Body of pancreas (tissue), 4 donors: ENCODE measurements at regions not wholly inside any gene's neighbourhood (a gene's known extent, or its start where the extent isn't known, plus 50 kb on each side); places are given as distances from the start of the nearest gene placed in this dataset. TPM values are rescaled to one million over a fixed set of nuclear protein-coding genes. Genes with fewer than 3 reads are reported as not detected.
A peak's percentile ranks its signal among the peaks of the same experiment; 100 is the strongest.
"Not testable (repeated sequence)": the region's sequence is repeated elsewhere in the genome, so short reads cannot be mapped to it uniquely, and the experiment has no call there.

Source experiments
- ATAC-seq: fragments of 150-250 bp; one replicate; pipeline ENCODE4 v1.9.1; 2016
- DNase-seq, 4 donors: peaks; one replicate each; pipeline ENCODE4 v3.0.0-alpha.2; 2019
- H3K27ac ChIP-seq, 4 donors: fragments of 200-600 bp; sonication (generic); 1 replicate in 3 of 4; 2 replicates in 1 of 4; pipeline versions ENCODE4 v1.5.1 to v1.6.1; 2016 to 2019; ENCODE audit warnings: mild to moderate bottlenecking in 1 of 4, mixed read lengths in 1 of 4, moderate library complexity in 1 of 4
- H3K27me3 ChIP-seq, 2 donors: fragments of 200-600 bp; sonication (generic); one replicate each; pipeline ENCODE4 v1.6.0; 2016; ENCODE audit warnings: mild to moderate bottlenecking in 1 of 2
- H3K36me3 ChIP-seq, 2 donors: fragments of 200-600 bp; sonication (generic); replicated peaks in 1 of 2; 2 replicates each; pipeline ENCODE4 v1.5.1; 2016; ENCODE audit warnings: low read depth in 2 of 2; ENCODE audit not compliant: insufficient read depth in 1 of 2
- H3K4me1 ChIP-seq: fragments of 200-600 bp; sonication (generic); one replicate; pipeline ENCODE4 v1.6.0; 2016
- H3K4me3 ChIP-seq, 2 donors: fragments of 200-600 bp; sonication (generic); 1 replicate in 1 of 2; 2 replicates in 1 of 2; pipeline ENCODE4 v1.5.1; 2016 to 2019
- H3K9me3 ChIP-seq, 3 donors: fragments of 200-600 bp; sonication (generic); 1 replicate in 2 of 3; 2 replicates in 1 of 3; pipeline ENCODE4 v1.5.1; 2016
- WGBS, 2 donors: methylation state at CpG; one replicate each; pipeline ENCODE4 v1.1.5; 2017; 5-methylcytosine and 5-hydroxymethylcytosine counted together
- intact Hi-C: fragments of 100-400 bp; cut with DNase I; formaldehyde crosslinking; loops from one replicate; pipeline ENCODE4 v1.15.1; 2023
- small RNA-seq: library from RNA; depleted of rRNA; stranded (forward); fragments of <200 nt; gene quantifications from one replicate; pipeline ENCODE3, GENCODE V24; 2016

DNA sequence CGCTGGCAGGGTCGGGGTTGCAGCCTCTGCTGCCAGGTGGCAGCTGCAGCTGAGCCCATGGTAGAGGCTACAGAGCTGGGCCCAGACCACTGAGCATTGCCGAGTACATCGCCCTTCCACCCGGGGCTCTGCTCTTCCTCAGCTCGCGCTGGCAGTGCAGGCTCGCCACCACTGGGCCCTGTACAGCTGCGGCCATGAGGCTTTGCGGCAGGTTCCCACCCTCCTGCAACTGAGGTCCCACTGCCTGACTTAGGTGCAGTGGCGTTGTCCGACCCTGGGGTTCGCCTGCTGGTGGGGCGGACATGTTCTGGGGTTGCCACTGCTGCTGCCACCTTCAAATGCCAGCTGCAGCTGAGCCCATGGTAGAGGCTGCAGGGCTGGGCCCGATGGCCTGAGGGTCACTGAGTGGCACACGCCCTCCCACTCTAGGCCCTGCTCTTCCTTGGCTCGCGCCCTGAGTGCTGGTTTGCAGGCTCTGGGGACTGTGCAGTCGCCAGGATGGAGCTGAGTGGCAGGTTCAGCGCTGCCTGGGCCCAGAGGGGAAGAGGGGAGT, 359.8 kb downstream of the FOXD4L6 start:
- WGBS, 2 donors = 75% methylated on average over 7 of the region's 20 CpGs; no CpG with 5 or more reads in 1 of the 2 donors
- ATAC-seq, H3K27me3 ChIP-seq, H3K9me3 ChIP-seq, intact Hi-C loops, H3K4me3 ChIP-seq, H3K36me3 ChIP-seq, H3K4me1 ChIP-seq, DNase-seq, H3K27ac ChIP-seq: not testable (repeated sequence)

DNA sequence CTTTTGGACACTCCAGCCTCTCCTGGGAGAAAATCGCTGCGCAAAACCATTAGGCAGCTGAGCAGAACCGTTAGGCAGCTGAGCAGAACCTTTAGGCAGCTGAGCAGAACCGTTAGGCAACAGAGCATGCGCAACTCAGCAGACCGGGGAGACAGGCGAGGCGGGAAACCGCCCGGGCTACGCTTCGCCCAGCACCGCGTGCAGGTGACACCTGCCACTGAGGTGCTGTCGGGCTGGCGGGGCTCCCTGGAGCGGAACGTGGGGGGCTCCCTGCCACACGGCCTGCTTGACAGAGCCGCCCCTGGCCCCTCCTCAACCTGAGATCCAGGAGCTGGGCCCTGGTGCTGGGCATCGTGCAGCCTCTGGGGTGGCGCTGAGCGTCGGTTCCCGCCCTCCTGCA, 360.3 kb downstream of the FOXD4L6 start:
- H3K36me3 ChIP-seq, H3K4me3 ChIP-seq, DNase-seq, ATAC-seq, H3K27ac ChIP-seq, H3K27me3 ChIP-seq, H3K9me3 ChIP-seq, intact Hi-C loops, H3K4me1 ChIP-seq: not testable (repeated sequence)
- WGBS, 2 donors = 76% methylated on average over 5 of the region's 25 CpGs; no CpG with 5 or more reads in 1 of the 2 donors

DNA sequence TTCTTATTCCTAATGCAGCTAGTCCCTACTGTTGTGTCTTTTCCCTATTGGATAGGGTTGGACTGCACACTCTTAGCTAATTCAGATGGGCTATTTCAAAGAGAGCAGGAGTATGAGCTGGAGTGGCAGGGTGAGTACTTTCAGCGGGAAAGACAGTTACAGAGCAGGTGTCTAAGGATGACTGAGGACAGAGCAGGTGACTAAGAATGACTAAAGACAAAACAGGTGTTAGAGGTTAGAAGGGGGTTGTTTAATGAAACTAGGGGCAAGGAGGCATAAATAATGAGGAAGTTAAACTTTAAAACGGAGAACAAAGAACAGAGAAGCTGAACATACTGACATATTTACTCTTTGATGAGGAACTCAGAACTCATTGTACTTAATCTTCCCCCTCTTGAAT, 373.5 kb downstream of the FOXD4L6 start:
- H3K9me3 ChIP-seq, H3K4me1 ChIP-seq, H3K27me3 ChIP-seq, H3K4me3 ChIP-seq, H3K36me3 ChIP-seq, DNase-seq, intact Hi-C loops, H3K27ac ChIP-seq, ATAC-seq: not testable (repeated sequence)
- 55 to 73% methylated on average over 1 of the region's 2 CpGs for WGBS, 2 donors

DNA sequence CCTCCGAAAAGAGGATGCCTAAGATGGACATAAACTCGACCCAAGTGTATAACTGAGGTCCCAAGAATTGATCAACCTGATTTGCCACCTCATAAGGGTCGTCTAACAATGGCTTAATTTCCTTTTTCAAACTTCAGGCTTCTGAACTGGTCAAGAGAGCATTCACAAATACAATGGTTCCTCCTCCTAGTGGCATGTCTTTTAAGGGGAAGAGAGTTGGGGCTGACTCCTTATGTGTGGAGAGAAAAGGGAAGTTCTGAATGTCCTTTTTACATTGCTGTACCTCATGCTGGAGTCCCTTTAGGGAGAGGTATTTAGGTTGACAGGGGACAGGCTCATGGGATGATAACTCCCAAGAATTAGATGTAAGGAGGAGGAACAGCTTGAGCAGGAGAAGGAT, 375.2 kb downstream of the FOXD4L6 start:
- intact Hi-C loops, H3K9me3 ChIP-seq, H3K4me1 ChIP-seq, H3K4me3 ChIP-seq, DNase-seq, H3K27me3 ChIP-seq, H3K36me3 ChIP-seq, H3K27ac ChIP-seq, ATAC-seq: not testable (repeated sequence)
- 13 to 17% methylated on average over 3 of the region's 3 CpGs for whole genome bisulfite sequencing, 2 donors

DNA sequence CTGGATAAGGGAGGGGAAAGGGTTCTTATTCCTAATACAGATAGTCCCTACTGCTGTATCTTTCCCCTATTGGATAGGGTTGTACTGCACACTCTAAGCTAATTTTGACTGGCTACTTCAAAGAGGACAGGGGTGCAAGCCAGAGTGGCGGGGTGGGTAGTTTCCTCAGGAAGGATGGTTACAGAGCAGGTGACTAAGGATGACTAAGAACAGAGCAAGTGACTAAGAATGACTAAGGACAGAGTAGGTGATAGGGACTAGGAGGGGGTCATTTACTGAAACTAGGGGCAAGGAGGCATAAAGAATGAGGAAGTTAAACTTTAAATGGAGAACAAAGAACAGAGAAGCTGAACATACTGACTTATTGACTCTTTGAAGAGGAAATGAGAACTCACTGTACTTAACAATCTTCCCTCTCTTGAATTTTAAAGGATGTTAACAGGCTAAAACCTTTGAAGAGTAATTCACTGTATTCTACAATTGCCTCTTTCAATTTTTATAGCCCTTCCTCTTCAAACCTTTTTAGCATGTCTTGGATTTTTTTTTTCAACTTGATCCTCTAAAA, 381.5 kb downstream of the FOXD4L6 start:
- H3K27me3 ChIP-seq, H3K4me1 ChIP-seq, intact Hi-C loops, H3K27ac ChIP-seq, H3K9me3 ChIP-seq, ATAC-seq, H3K4me3 ChIP-seq, H3K36me3 ChIP-seq: not testable (repeated sequence)
- no CpG with 5 or more reads among the region's 1 CpG for WGBS, 2 donors
- DNase-seq = peak in 1 of 4 donors; percentile 1

Small RNAs in the stretch of these regions (small RNA-seq; reads per million reads assigned to genes)
- gene RNU6-156P = not detected
